CD4-positive, alpha-beta T cell treated with Interleukin-10 for 1 hour (primary cell): ENCODE measurements at regions not wholly inside any gene's neighbourhood (a gene's known extent, or its start where the extent isn't known, plus 50 kb on each side); places are given as distances from the start of the nearest gene placed in this dataset.
"Not testable (repeated sequence)": the region's sequence is repeated elsewhere in the genome, so short reads cannot be mapped to it uniquely, and the experiment has no call there.

ENCODE experiments used
- DNase-seq: peaks from one replicate; pipeline ENCODE4 v3.0.0-alpha.2; 2020

DNA sequence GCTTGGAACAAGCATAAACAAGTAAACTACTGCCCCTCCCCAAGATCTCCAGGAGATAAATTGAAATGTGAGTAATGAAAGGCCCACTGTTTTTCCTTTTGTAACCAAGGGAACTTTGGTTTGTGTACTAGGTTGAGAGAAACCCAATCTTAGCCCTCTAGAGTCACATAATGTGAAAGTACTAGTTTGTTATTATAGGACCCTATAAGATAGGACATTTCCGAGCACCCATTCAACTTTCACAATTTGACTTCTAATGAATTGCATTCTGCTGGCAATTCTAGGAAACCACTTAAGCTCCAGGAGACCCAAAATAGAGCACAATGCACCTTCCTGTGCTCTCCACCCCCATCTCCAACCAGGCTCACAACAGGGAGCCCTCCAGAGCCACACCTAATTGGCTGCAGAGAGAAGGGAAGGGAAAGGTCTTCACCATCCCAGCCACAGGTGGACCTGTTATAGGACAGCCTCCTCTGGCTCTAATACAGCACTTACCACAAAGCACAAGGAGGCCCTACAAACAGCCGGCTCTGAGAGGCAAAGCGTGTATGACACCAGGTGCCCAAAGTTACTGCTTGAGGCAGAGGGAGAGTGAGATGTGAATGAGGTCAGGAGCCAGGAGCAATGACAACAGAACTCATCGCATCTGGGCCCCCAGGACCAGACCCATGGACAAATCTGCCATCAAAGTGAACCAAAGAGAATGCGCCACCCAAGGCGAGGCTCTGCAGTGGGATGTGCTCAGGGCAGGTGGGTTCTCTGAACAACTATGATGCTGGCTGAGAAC lies 163.3 kb upstream of the NTF3 start:
- DNase-seq: no peak

GRCh38 chr12:5269846-5270245 lies 162.1 kb upstream of the NTF3 start:
- DNase-seq: no peak

- no peak for DNase-seq
Observed at GRCh38 chr12:5272018-5272785, 159.7 kb upstream of the NTF3 start.

GRCh38 chr12:5273709-5274108 lies 158.2 kb upstream of the NTF3 start:
- DNase-seq: no peak

- no peak for DNase-seq
Observed at GRCh38 chr12:5276327-5276880, 155.5 kb upstream of the NTF3 start.

- DNase-seq: no peak
Observed at GRCh38 chr12:5280086-5280485, 151.8 kb upstream of the NTF3 start.

DNA sequence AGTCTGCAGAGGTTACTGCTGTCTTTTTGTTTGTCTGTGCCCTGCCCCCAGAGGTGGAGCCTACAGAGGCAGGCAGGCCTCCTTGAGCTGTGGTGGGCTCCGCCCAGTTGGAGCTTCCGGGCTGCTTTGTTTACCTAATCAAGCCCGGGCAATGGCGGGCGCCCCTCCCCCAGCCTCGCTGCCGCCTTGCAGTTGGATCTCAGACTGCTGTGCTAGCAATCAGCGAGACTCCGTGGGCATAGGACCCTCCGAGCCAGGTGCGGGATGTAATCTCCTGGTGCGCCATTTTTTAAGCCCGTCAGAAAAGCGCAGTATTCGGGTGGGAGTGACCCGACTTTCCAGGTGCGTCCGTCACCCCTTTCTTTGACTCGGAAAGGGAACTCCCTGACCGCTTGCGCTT lies 141.5 kb upstream of the NTF3 start:
- not testable (repeated sequence) for DNase-seq

- DNase-seq: no peak
Observed at GRCh38 chr12:5292651-5293050, 139.3 kb upstream of the NTF3 start.

DNA sequence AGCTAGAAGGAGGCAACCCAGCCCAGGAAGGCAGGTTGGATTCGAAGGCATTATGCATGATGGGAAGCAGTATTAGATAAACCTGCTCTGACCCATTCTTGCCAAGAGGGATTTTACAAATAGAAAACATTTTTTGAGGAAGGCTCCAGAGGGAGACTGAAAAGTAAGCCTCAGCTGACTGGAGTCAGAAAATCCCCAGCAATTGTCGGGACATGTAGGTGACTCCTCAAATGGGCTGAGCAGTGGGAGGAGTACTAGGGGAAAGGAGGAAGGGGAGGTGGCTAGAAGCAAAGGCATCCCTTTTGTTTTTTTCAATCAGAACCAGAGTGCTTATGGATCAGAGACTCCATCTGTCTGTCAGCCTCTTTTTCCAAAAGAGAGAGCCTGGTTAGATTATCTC lies 138.1 kb upstream of the NTF3 start:
- no peak for DNase-seq

- DNase-seq: no peak
Observed at GRCh38 chr12:5294274-5295070, 137.4 kb upstream of the NTF3 start.

DNA sequence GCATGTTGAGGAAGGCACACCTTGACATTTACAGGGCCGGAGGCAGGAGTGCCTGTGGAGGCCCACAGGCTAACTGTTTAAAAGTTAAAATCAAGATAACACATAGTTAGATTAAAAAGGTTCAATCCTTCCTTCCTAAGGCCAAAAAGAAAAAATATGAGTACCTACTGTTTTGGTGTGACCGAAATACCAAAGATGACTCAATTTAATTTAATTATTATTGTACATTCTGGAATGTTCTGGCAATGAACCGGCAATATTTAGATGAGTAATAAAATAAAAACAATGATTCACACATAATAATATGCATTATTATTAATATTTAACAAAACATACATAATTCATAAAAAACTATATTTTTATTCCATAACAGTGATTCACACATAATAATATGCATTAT lies 136.8 kb upstream of the NTF3 start:
- DNase-seq: no peak

DNA sequence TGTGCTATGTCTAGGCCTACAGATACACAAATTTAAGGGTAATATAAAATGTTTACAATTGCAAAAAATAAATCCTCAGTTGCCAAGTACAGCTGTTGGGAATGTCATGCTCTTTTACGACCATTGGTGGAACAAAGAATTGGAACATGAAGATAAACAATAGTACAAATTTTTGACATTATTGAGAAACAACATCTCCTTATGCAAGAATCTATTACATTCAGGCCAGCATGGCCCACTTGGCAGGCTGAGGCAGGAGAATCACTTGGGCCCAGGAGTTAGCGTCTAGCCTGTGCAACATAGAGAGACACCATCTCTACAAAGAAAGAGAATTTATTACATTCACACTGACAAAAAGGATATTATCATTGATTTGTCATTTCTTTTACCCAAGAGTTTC lies 135.9 kb upstream of the NTF3 start:
- no peak for DNase-seq

- DNase-seq: no peak
Observed at GRCh38 chr12:5301539-5301938, 130.4 kb upstream of the NTF3 start.

GRCh38 chr12:5305425-5305824 lies 126.5 kb upstream of the NTF3 start:
- no peak for DNase-seq

DNA sequence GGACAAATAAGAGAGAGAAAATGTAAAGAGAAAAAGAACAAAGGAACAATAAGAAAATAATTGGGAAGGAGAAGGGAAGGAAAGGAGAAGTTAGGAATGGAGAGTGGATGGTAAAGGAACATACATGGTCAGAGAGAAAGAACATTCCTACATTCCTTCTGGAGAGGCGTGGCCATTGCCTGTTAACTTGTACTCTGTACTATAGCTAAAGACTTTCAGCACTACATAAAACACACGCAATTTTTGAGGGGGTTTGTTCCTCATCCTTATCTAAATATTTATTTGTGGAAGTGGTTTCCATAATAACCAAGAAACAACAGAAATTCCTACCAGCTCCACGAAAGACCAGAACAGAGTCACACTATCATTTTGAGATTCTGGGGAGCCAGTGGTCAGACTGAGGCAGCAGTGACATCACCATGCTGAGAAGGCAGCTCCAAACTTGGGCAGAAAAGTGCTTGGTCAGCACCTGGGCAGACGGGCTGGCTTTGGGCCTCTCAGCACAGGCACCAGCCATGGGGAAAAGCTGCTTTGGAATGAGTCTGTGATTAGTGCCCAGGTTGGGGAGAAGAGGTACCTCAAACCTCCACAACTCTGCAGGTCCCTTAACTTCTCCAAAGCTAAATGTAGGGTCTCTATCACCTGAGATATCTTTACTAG lies 125.9 kb upstream of the NTF3 start:
- DNase-seq: no peak

GRCh38 chr12:5307065-5307464 lies 124.8 kb upstream of the NTF3 start:
- DNase-seq: no peak

- DNase-seq: no peak
Observed at GRCh38 chr12:5308216-5308615, 123.7 kb upstream of the NTF3 start.

- DNase-seq: no peak
Observed at GRCh38 chr12:5308996-5309395, 122.9 kb upstream of the NTF3 start.

- DNase-seq: no peak
Observed at GRCh38 chr12:5309654-5310053, 122.3 kb upstream of the NTF3 start.

GRCh38 chr12:5310151-5310550 lies 121.8 kb upstream of the NTF3 start:
- no peak for DNase-seq

GRCh38 chr12:5317556-5317955 lies 114.4 kb upstream of the NTF3 start:
- no peak for DNase-seq

DNA sequence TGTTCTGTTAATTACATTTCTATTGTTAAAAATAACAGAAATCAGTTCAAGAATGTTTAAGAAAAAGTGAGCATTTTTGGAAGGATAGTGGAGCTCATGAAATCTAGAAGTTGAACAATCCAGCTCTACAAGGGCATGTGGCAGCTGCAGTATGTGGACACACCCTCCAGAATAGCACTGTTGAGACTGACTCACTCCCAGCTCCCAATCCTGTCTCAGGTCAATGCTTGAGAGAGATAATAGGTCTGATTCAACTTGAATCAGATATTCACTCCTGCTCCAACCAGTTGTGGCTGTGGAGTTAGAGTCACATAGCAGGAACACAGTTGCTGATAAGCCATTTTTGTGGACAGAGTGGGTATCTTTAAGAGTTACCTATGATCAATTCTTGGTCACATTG lies 113.0 kb upstream of the NTF3 start:
- DNase-seq: no peak
